GM18867 (cell line): ENCODE measurements at regions not wholly inside any gene's neighbourhood (a gene's known extent, or its start where the extent isn't known, plus 50 kb on each side); places are given as distances from the start of the nearest gene placed in this dataset.
A peak's percentile ranks its signal among the peaks of the same experiment; 100 is the strongest.

Source experiments
- ATAC-seq: cut with Tn5 transposase; IDR thresholded peaks from one replicate; pipeline ENCODE4 v1.9.1; 2021; ENCODE audit warnings: mild to moderate bottlenecking, moderate library complexity; ENCODE audit not compliant: unreplicated experiment

GRCh38 chr7:50166997-50167965, 74.2 kb upstream of the ZPBP start:
- ATAC-seq = no peak

GRCh38 chr7:50164559-50165170, 71.6 kb upstream of the ZPBP start:
- ATAC-seq = no peak

- ATAC-seq = no peak
Observed at GRCh38 chr7:50160206-50160605, 67.2 kb upstream of the ZPBP start.

GRCh38 chr7:50159154-50159553, 66.1 kb upstream of the ZPBP start:
- ATAC-seq = no peak

- ATAC-seq = no peak
Observed at GRCh38 chr7:50156706-50157105, 63.7 kb upstream of the ZPBP start.

- no peak for ATAC-seq
Observed at GRCh38 chr7:50156163-50156562, 63.1 kb upstream of the ZPBP start.

GRCh38 chr7:50155755-50156154, 62.7 kb upstream of the ZPBP start:
- ATAC-seq = no peak

- ATAC-seq = no peak
Observed at GRCh38 chr7:50153995-50154394, 60.9 kb upstream of the ZPBP start.

- no peak for ATAC-seq
Observed at GRCh38 chr7:50153148-50153547, 60.1 kb upstream of the ZPBP start.

- ATAC-seq = no peak
Observed at GRCh38 chr7:50152486-50152885, 59.4 kb upstream of the ZPBP start.

GRCh38 chr7:50151661-50152060, 58.6 kb upstream of the ZPBP start:
- ATAC-seq = no peak

- ATAC-seq = no peak
Observed at GRCh38 chr7:50151001-50151400, 58.0 kb upstream of the ZPBP start.

- no peak for ATAC-seq
Observed at GRCh38 chr7:50149369-50149768, 56.3 kb upstream of the ZPBP start.

- ATAC-seq = peak; percentile 49
Observed at GRCh38 chr7:50147951-50148808, 55.1 kb upstream of the ZPBP start.

GRCh38 chr7:50146692-50147091, 53.6 kb upstream of the ZPBP start:
- ATAC-seq = no peak

GRCh38 chr7:50145801-50146338, 52.8 kb upstream of the ZPBP start:
- peak; percentile 52 for ATAC-seq

GRCh38 chr7:50145226-50145625, 52.2 kb upstream of the ZPBP start:
- no peak for ATAC-seq
